Neural progenitor cell (in vitro differentiated cells): ENCODE measurements at regions not wholly inside any gene's neighbourhood (a gene's known extent, or its start where the extent isn't known, plus 50 kb on each side); places are given as distances from the start of the nearest gene placed in this dataset.

ENCODE experiments used
- DNase-seq: peaks from one replicate; pipeline ENCODE4 v3.0.0-alpha.2; 2016; ENCODE audit warnings: low spot score
- H2AFZ ChIP-seq: fragments of 200-600 bp; sonication (generic); replicated peaks from 2 replicates; pipeline ENCODE4 v1.6.1; 2016; ENCODE audit warnings: antibody characterized with exemption
- H3F3A ChIP-seq: fragments of 200-600 bp; sonication (generic); 2 replicates; pipeline ENCODE4 v1.6.1; 2016; ENCODE audit warnings: antibody characterized with exemption, low read depth
- H3K27ac ChIP-seq: fragments of 200-600 bp; sonication (generic); 2 replicates; pipeline ENCODE4 v1.5.1; 2016; ENCODE audit warnings: mild to moderate bottlenecking
- H3K27me3 ChIP-seq: fragments of 200-600 bp; sonication (generic); 2 replicates; pipeline ENCODE4 v1.6.1; 2016; ENCODE audit warnings: mild to moderate bottlenecking, moderate library complexity
- H3K36me3 ChIP-seq: fragments of 200-600 bp; sonication (generic); 2 replicates; pipeline ENCODE4 v1.5.1; 2016
- H3K4me1 ChIP-seq: fragments of 200-600 bp; sonication (generic); 2 replicates; pipeline ENCODE4 v1.6.1; 2016; ENCODE audit warnings: mixed run types
- H3K4me2 ChIP-seq: fragments of 200-600 bp; sonication (generic); 2 replicates; pipeline ENCODE4 v1.6.1; 2016
- H3K4me3 ChIP-seq: fragments of 200-600 bp; sonication (generic); 2 replicates; pipeline ENCODE4 v1.5.1; 2016
- H3K79me2 ChIP-seq: fragments of 200-600 bp; sonication (generic); 2 replicates; pipeline ENCODE4 v1.6.1; 2016; ENCODE audit warnings: low read depth
- H3K9ac ChIP-seq: fragments of 200-600 bp; sonication (generic); 2 replicates; pipeline ENCODE4 v1.6.1; 2016
- H3K9me3 ChIP-seq: fragments of 200-600 bp; sonication (generic); 2 replicates; pipeline ENCODE4 v1.5.1; 2016; ENCODE audit warnings: low read depth
- H4K20me1 ChIP-seq: fragments of 200-600 bp; sonication (generic); 2 replicates; pipeline ENCODE4 v1.6.1; 2016; ENCODE audit warnings: low read depth
- H3K27ac Mint-ChIP-seq: 3 replicates; pipeline ENCODE4 v1.8.0; 2021; ENCODE audit warnings: mixed read lengths
- H3K27me3 Mint-ChIP-seq: 2 replicates; pipeline ENCODE4 v1.8.0; 2022; ENCODE audit warnings: low read depth, mild to moderate bottlenecking, inconsistent platforms, moderate library complexity, mixed read lengths; ENCODE audit not compliant: insufficient read depth
- H3K36me3 Mint-ChIP-seq: 3 replicates; pipeline ENCODE4 v1.8.0; 2021; ENCODE audit warnings: mixed read lengths
- H3K4me1 Mint-ChIP-seq: 3 replicates; pipeline ENCODE4 v1.8.0; 2021; ENCODE audit warnings: mixed read lengths
- H3K4me3 Mint-ChIP-seq: 3 replicates; pipeline ENCODE4 v1.8.0; 2021; ENCODE audit warnings: mild to moderate bottlenecking, moderate library complexity, mixed read lengths
- H3K9me3 Mint-ChIP-seq: 3 replicates; pipeline ENCODE4 v1.8.0; 2020; ENCODE audit warnings: mixed read lengths
- CTCF ChIP-seq: fragments of 200-600 bp; sonication (generic); IDR thresholded peaks from 2 replicates; pipeline ENCODE4 v1.5.1; 2017; ENCODE audit warnings: antibody characterized with exemption, mild to moderate bottlenecking
- EZH2 ChIP-seq: fragments of 200-600 bp; sonication (generic); IDR thresholded peaks from 2 replicates; pipeline ENCODE4 v1.6.1; 2017; ENCODE audit warnings: antibody characterized with exemption, mild to moderate bottlenecking, moderate library complexity
- EZH2phosphoT487 ChIP-seq: fragments of 200-600 bp; sonication (generic); IDR thresholded peaks from 2 replicates; pipeline ENCODE4 v1.6.1; 2017; ENCODE audit warnings: antibody characterized with exemption

- DNase-seq = no peak
- no peaks in the 10 kb centered on the region for H3K79me2 ChIP-seq
- no peaks in the 10 kb centered on the region for H3K36me3 Mint-ChIP-seq
- TF ChIP-seq EZH2 (no peak), CTCF (no peak), EZH2phosphoT487 (no peak)
- no peak overlapping the region for H3K4me2 ChIP-seq
- no peak overlapping the region for H3K4me3 ChIP-seq
- no peaks in the 10 kb centered on the region for H3K36me3 ChIP-seq
- peak overlapping the region; percentile 10 for H3K27ac Mint-ChIP-seq
- H3K9me3 Mint-ChIP-seq = peaks cover 2% of the 10 kb centered on the region
- no peak overlapping the region for H3K9ac ChIP-seq
- no peak overlapping the region for H2AFZ ChIP-seq
- no peaks in the 10 kb centered on the region for H3F3A ChIP-seq
- H3K27me3 Mint-ChIP-seq = peaks cover 2% of the 10 kb centered on the region
- no peak overlapping the region for H3K4me3 Mint-ChIP-seq
- H4K20me1 ChIP-seq = no peaks in the 10 kb centered on the region
- H3K9me3 ChIP-seq = no peaks in the 10 kb centered on the region
- no peaks in the 10 kb centered on the region for H3K27me3 ChIP-seq
- H3K27ac ChIP-seq = no peak overlapping the region
- H3K4me1 ChIP-seq = peaks cover 10% of the 10 kb centered on the region
- H3K4me1 Mint-ChIP-seq = peaks cover 38% of the 10 kb centered on the region
Measured at GRCh38 chr16:7217797-7218196, 114.8 kb upstream of the RBFOX1 start.

- Histone ChIP-seq H3K9ac (no peak overlapping the region), H3K27me3 (no peaks in the 10 kb centered on the region), H2AFZ (no peak overlapping the region), H3K36me3 (no peaks in the 10 kb centered on the region), H3K9me3 (no peaks in the 10 kb centered on the region), H3K4me2 (no peak overlapping the region), H3F3A (no peaks in the 10 kb centered on the region), H3K4me3 (no peak overlapping the region), H3K27ac (no peak overlapping the region), H3K4me1 (peaks cover 10% of the 10 kb centered on the region), H4K20me1 (no peaks in the 10 kb centered on the region), H3K79me2 (no peaks in the 10 kb centered on the region)
- Mint-ChIP-seq H3K27me3 (peaks cover 2% of the 10 kb centered on the region), H3K4me3 (no peak overlapping the region), H3K27ac (no peak overlapping the region), H3K4me1 (peaks cover 38% of the 10 kb centered on the region), H3K9me3 (peaks cover 2% of the 10 kb centered on the region), H3K36me3 (no peaks in the 10 kb centered on the region)
- DNase-seq = no peak
- TF ChIP-seq EZH2 (no peak), EZH2phosphoT487 (no peak), CTCF (no peak)
Measured at GRCh38 chr16:7216719-7217118, 115.9 kb upstream of the RBFOX1 start.

GRCh38 chr16:7211781-7212180 lies 120.9 kb upstream of the RBFOX1 start:
- Mint-ChIP-seq H3K4me3 (no peak overlapping the region), H3K27me3 (no peaks in the 10 kb centered on the region), H3K9me3 (peaks cover 2% of the 10 kb centered on the region), H3K4me1 (no peaks in the 10 kb centered on the region), H3K36me3 (no peaks in the 10 kb centered on the region), H3K27ac (no peak overlapping the region)
- Histone ChIP-seq H3K4me1 (no peaks in the 10 kb centered on the region), H3K79me2 (no peaks in the 10 kb centered on the region), H3K9me3 (no peaks in the 10 kb centered on the region), H3K27me3 (no peaks in the 10 kb centered on the region), H3K4me3 (no peak overlapping the region), H3K9ac (no peak overlapping the region), H3K36me3 (no peaks in the 10 kb centered on the region), H4K20me1 (no peaks in the 10 kb centered on the region), H3F3A (no peaks in the 10 kb centered on the region), H2AFZ (no peak overlapping the region), H3K4me2 (no peak overlapping the region), H3K27ac (no peak overlapping the region)
- no peak for DNase-seq
- no peak for TF ChIP-seq CTCF
- TF ChIP-seq EZH2 = no peak
- TF ChIP-seq EZH2phosphoT487 = no peak

GRCh38 chr16:7209598-7209997 lies 123.0 kb upstream of the RBFOX1 start:
- H3K36me3 ChIP-seq = no peaks in the 10 kb centered on the region
- Mint-ChIP-seq H3K4me1 (no peaks in the 10 kb centered on the region), H3K9me3 (no peaks in the 10 kb centered on the region), H3K27me3 (no peaks in the 10 kb centered on the region), H3K4me3 (no peak overlapping the region), H3K27ac (no peak overlapping the region), H3K36me3 (no peaks in the 10 kb centered on the region)
- no peaks in the 10 kb centered on the region for H4K20me1 ChIP-seq
- H3K9me3 ChIP-seq = no peaks in the 10 kb centered on the region
- H3F3A ChIP-seq = no peaks in the 10 kb centered on the region
- H3K27ac ChIP-seq = no peak overlapping the region
- TF ChIP-seq EZH2 (no peak), CTCF (no peak), EZH2phosphoT487 (no peak)
- no peak overlapping the region for H2AFZ ChIP-seq
- H3K4me3 ChIP-seq = no peak overlapping the region
- no peaks in the 10 kb centered on the region for H3K4me1 ChIP-seq
- no peak overlapping the region for H3K9ac ChIP-seq
- H3K79me2 ChIP-seq = no peaks in the 10 kb centered on the region
- no peak overlapping the region for H3K4me2 ChIP-seq
- H3K27me3 ChIP-seq = no peaks in the 10 kb centered on the region
- DNase-seq = no peak
